ENCODE measurements at regions not wholly inside any gene's neighbourhood (a gene's known extent, or its start where the extent isn't known, plus 50 kb on each side); places are given as distances from the start of the nearest gene placed in this dataset.

GRCh38 chr4:160485071-160485687 is 1382.3 kb downstream of the RAPGEF2 start:
- no peak for TF ChIP-seq EZH2phosphoT487 (IDR thresholded peaks at IDR 0.05; ENCODE audit: borderline replicate concordance)
- no peak for TF ChIP-seq MAX (IDR thresholded peaks at IDR 0.05)
- TF ChIP-seq EZH2 (IDR thresholded peaks at IDR 0.05) = no peak
- TF ChIP-seq SP1 (IDR thresholded peaks at IDR 0.05; ENCODE audit: low read depth) = no peak
- TF ChIP-seq ZFX (IDR thresholded peaks at IDR 0.05) = no peak
- TF ChIP-seq SIN3A (IDR thresholded peaks at IDR 0.05; ENCODE audit: low read depth) = no peak
- TF ChIP-seq TCF7L2 (IDR thresholded peaks at IDR 0.05; ENCODE audit: borderline replicate concordance, extremely low read depth, insufficient read depth, insufficient read length) = no peak
- no peak for TF ChIP-seq FOSL1 (IDR thresholded peaks at IDR 0.05; ENCODE audit: low read depth)
- TF ChIP-seq ATF3 (IDR thresholded peaks at IDR 0.05) = no peak
- no peak for TF ChIP-seq CBX3 (IDR thresholded peaks at IDR 0.05; ENCODE audit: low read depth)
- Histone ChIP-seq H4K20me1 (ENCODE audit: insufficient read depth) (no peaks in the 10 kb centered on the region), H3K27me3 (ENCODE audit: insufficient read depth, low read length) (no peaks in the 10 kb centered on the region), H3K9ac (ENCODE audit: low read length) (no peak overlapping the region), H3K4me1 (ENCODE audit: control insufficient read depth in 1 of 2, insufficient read depth in 2 of 2, low read length in 2 of 2) (no peaks in the 10 kb centered on the region), H3K4me2 (ENCODE audit: low read length) (no peak overlapping the region), H3K9me3 (ENCODE audit: control insufficient read depth in 1 of 2, insufficient read depth in 1 of 2, low read depth in 1 of 2, low read length in 2 of 2) (no peaks in the 10 kb centered on the region), H3K27ac (ENCODE audit: low read depth, low read length) (no peak overlapping the region), H2AFZ (ENCODE audit: low read depth, low read length, poor library complexity, severe bottlenecking) (no peak overlapping the region), H3K4me3 (replicated peaks in 1 of 2; ENCODE audit: low read depth in 1 of 2, low read length in 2 of 2) (no peak overlapping the region), H3K79me2 (ENCODE audit: insufficient read depth, low read length) (no peaks in the 10 kb centered on the region), H3K36me3 (ENCODE audit: control insufficient read depth in 1 of 2, insufficient read depth in 2 of 2, low read length in 2 of 2) (no peaks in the 10 kb centered on the region), H3K9me2 (ENCODE audit: insufficient read depth) (no peaks in the 10 kb centered on the region)
- POLR2A ChIA-PET = no interaction called here
- DNase-seq (ENCODE audit: low read depth, low spot score) = no peak
- intact Hi-C loops (cut with micrococcal nuclease) = no loop called here
- RAD21 ChIA-PET (ENCODE audit: low non-redundant PET in 1 of 2, low total read pairs in 2 of 2, uncharacterized antibody in 2 of 2, unreplicated experiment in 2 of 2) = no interaction called here
- ATAC-seq = no peak
- no TSS peak for BruUV-seq (replicated peaks)
- CTCF ChIA-PET = no interaction called here

GRCh38 chr4:160492181-160492580 is 1389.3 kb downstream of the RAPGEF2 start:
- Histone ChIP-seq H3K9me2 (ENCODE audit: insufficient read depth) (no peaks in the 10 kb centered on the region), H3K27ac (ENCODE audit: low read depth, low read length) (no peak overlapping the region), H3K79me2 (ENCODE audit: insufficient read depth, low read length) (no peaks in the 10 kb centered on the region), H2AFZ (ENCODE audit: low read depth, low read length, poor library complexity, severe bottlenecking) (no peak overlapping the region), H3K4me1 (ENCODE audit: control insufficient read depth in 1 of 2, insufficient read depth in 2 of 2, low read length in 2 of 2) (no peaks in the 10 kb centered on the region), H3K4me3 (replicated peaks in 1 of 2; ENCODE audit: low read depth in 1 of 2, low read length in 2 of 2) (no peak overlapping the region), H3K9ac (ENCODE audit: low read length) (no peak overlapping the region), H4K20me1 (ENCODE audit: insufficient read depth) (no peaks in the 10 kb centered on the region), H3K4me2 (ENCODE audit: low read length) (no peak overlapping the region), H3K9me3 (ENCODE audit: control insufficient read depth in 1 of 2, insufficient read depth in 1 of 2, low read depth in 1 of 2, low read length in 2 of 2) (no peaks in the 10 kb centered on the region), H3K27me3 (ENCODE audit: insufficient read depth, low read length) (no peaks in the 10 kb centered on the region), H3K36me3 (ENCODE audit: control insufficient read depth in 1 of 2, insufficient read depth in 2 of 2, low read length in 2 of 2) (no peaks in the 10 kb centered on the region)
- BruUV-seq (replicated peaks) = no TSS peak
- ChIA-PET CTCF (no interaction called here), RAD21 (ENCODE audit: low non-redundant PET in 1 of 2, low total read pairs in 2 of 2, uncharacterized antibody in 2 of 2, unreplicated experiment in 2 of 2) (no interaction called here), POLR2A (no interaction called here)
- ATAC-seq (no peak), DNase-seq (ENCODE audit: low read depth, low spot score) (no peak)
- intact Hi-C loops (cut with micrococcal nuclease) = no loop called here
- TF ChIP-seq CTCF (IDR thresholded peaks at IDR 0.05 in 2 of 3, conservative IDR thresholded peaks at IDR 0.05 in 1 of 3; ENCODE audit: borderline replicate concordance in 1 of 3, insufficient read depth in 1 of 3, low read depth in 2 of 3, low read length in 2 of 3) (no peak), POLR2AphosphoS5 (IDR thresholded peaks at IDR 0.05; ENCODE audit: low read depth, low read length) (no peak), CBX3 (IDR thresholded peaks at IDR 0.05; ENCODE audit: low read depth) (no peak), SRF (IDR thresholded peaks at IDR 0.05; ENCODE audit: low read depth) (no peak), EZH2 (IDR thresholded peaks at IDR 0.05) (no peak), EZH2phosphoT487 (IDR thresholded peaks at IDR 0.05; ENCODE audit: borderline replicate concordance) (no peak), YY1 (IDR thresholded peaks at IDR 0.05; ENCODE audit: extremely low read depth, insufficient replicate concordance, low read depth, low read length) (no peak), RAD21 (IDR thresholded peaks at IDR 0.05; ENCODE audit: low read depth) (no peak), FOSL1 (IDR thresholded peaks at IDR 0.05; ENCODE audit: low read depth) (no peak), ATF3 (IDR thresholded peaks at IDR 0.05) (no peak), EGR1 (IDR thresholded peaks at IDR 0.05; ENCODE audit: low read depth) (no peak), TCF7L2 (IDR thresholded peaks at IDR 0.05; ENCODE audit: borderline replicate concordance, extremely low read depth, insufficient read depth, insufficient read length) (no peak)

Data from HCT116 (cell line).